ENCODE measurements at regions not wholly inside any gene's neighbourhood (a gene's known extent, or its start where the extent isn't known, plus 50 kb on each side); places are given as distances from the start of the nearest gene placed in this dataset.

DNA sequence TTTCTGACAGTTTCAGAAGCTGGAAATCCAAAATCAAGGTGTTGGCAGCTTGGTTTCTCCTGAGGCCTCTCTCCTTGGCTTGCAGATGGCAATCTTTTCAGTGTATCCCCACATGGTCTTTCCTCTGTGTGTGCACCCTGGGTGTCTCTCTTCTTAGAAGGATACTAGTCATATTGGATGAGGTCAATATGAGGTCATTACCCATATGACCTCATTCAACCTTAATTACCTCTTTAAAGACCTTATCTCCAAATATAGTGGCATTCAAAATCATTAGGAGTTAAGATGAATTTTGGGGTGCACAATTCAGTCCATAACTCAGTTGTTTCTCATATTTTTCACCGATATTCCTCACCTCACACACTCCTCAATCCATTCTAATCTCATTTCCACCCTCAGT lies 92.4 kb upstream of the TGM3 start:
- BruUV-seq (replicated peaks), result no TSS peak
- no peaks in the 10 kb centered on the region for H3K79me2 ChIP-seq (ENCODE audit: control insufficient read depth, insufficient read depth, low read length)
- no peak overlapping the region for H3K4me2 ChIP-seq (ENCODE audit: control insufficient read depth, insufficient read depth)
- H4K20me1 ChIP-seq (ENCODE audit: control insufficient read depth, insufficient read depth), result no peaks in the 10 kb centered on the region
- ChIA-PET RAD21 (ENCODE audit: unreplicated experiment) (no interaction called here), CTCF (interaction anchor here (0.5 kb wide), 1 partner anchor 250 kb away, joined by 3 read pairs; no protein-coding TSS in a partner anchor), SMC1A (ENCODE audit: uncharacterized antibody, unreplicated experiment) (no interaction called here), POLR2A (no interaction called here)
- in situ Hi-C loops (cut with MboI), result no loop called here
- no peak overlapping the region for H3K9ac ChIP-seq (ENCODE audit: control insufficient read depth, insufficient read depth, low read length)
- H3K27me3 ChIP-seq (replicated peaks in 1 of 2; ENCODE audit: control insufficient read depth in 2 of 2, insufficient read depth in 2 of 2, low read length in 1 of 2), result no peaks in the 10 kb centered on the region
- FAIRE-seq, result no peak
- no peak for ATAC-seq
- whole genome bisulfite sequencing (ENCODE audit: insufficient coverage, insufficient replicate concordance, low lambda C conversion rate, missing lambda C conversion rate), result 36% methylated on average over 1 of the region's 1 CpG
- DNase-seq (ENCODE audit: low read depth, low spot score), result no peak
- no peak overlapping the region for H2AFZ ChIP-seq (ENCODE audit: control insufficient read depth, low read depth, low read length)
- H3K9me3 ChIP-seq (replicated peaks; ENCODE audit: control insufficient read depth, insufficient read depth, low read length), result no peaks in the 10 kb centered on the region
- no peaks in the 10 kb centered on the region for H3K36me3 ChIP-seq (ENCODE audit: control insufficient read depth in 2 of 2, insufficient read depth in 2 of 2, low read length in 1 of 2)
- peaks cover 3% of the 10 kb centered on the region; the same call in 1 of the 2 replicates for H3K4me1 ChIP-seq (ENCODE audit: control insufficient read depth, insufficient read depth, low read length)
- H3K27ac ChIP-seq (ENCODE audit: control insufficient read depth, insufficient read depth), result no peak overlapping the region
- intact Hi-C loops (cut with micrococcal nuclease; ENCODE audit: unreplicated experiment), result loop anchor here (5.0 kb wide), 1 partner anchor 49 kb away; no protein-coding TSS in a partner anchor
- no peak overlapping the region for H3K4me3 ChIP-seq
- TF ChIP-seq KLF5 (IDR thresholded peaks at IDR 0.05; ENCODE audit: partially characterized antibody), result no peak
- TF ChIP-seq CREM (IDR thresholded peaks at IDR 0.05; ENCODE audit: low read depth), result no peak
- no peak for TF ChIP-seq MXI1 (IDR thresholded peaks at IDR 0.05; ENCODE audit: low read depth, low read length)
- TF ChIP-seq HCFC1 (IDR thresholded peaks at IDR 0.05; ENCODE audit: low read length), result no peak
- TF ChIP-seq MYB (IDR thresholded peaks at IDR 0.05; ENCODE audit: borderline replicate concordance, low read depth, low read length), result no peak
- TF ChIP-seq, protein P1, sequence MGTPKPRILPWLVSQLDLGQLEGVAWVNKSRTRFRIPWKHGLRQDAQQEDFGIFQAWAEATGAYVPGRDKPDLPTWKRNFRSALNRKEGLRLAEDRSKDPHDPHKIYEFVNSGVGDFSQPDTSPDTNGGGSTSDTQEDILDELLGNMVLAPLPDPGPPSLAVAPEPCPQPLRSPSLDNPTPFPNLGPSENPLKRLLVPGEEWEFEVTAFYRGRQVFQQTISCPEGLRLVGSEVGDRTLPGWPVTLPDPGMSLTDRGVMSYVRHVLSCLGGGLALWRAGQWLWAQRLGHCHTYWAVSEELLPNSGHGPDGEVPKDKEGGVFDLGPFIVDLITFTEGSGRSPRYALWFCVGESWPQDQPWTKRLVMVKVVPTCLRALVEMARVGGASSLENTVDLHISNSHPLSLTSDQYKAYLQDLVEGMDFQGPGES (IDR thresholded peaks at IDR 0.05), result no peak

DNA sequence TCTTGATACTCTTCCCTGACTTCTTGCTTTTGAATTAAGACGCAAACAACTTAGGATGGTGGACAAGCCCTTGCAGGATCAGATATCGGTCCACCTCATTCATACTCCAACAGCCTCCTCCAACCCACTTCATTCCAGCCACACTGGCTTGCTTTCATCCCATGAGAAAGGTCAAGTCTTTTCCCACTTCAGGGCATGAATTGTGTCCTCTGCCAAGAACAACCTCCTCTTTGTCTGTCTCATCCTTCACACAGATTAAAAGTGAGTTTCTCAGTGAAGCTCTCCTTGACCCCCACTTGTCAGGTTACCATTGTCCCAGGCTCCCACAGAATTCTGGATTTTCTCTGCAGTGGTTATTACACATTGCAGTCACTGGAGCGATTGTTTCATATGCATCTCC lies 91.8 kb upstream of the TGM3 start:
- Histone ChIP-seq H3K36me3 (ENCODE audit: control insufficient read depth in 2 of 2, insufficient read depth in 2 of 2, low read length in 1 of 2) (no peaks in the 10 kb centered on the region), H3K4me1 (ENCODE audit: control insufficient read depth, insufficient read depth, low read length) (peaks cover 3% of the 10 kb centered on the region; the same call in 1 of the 2 replicates), H4K20me1 (ENCODE audit: control insufficient read depth, insufficient read depth) (no peaks in the 10 kb centered on the region), H3K79me2 (ENCODE audit: control insufficient read depth, insufficient read depth, low read length) (no peaks in the 10 kb centered on the region), H3K9ac (ENCODE audit: control insufficient read depth, insufficient read depth, low read length) (no peak overlapping the region), H3K4me2 (ENCODE audit: control insufficient read depth, insufficient read depth) (no peak overlapping the region), H3K9me3 (replicated peaks; ENCODE audit: control insufficient read depth, insufficient read depth, low read length) (no peaks in the 10 kb centered on the region), H3K27ac (ENCODE audit: control insufficient read depth, insufficient read depth) (no peak overlapping the region), H2AFZ (ENCODE audit: control insufficient read depth, low read depth, low read length) (no peak overlapping the region), H3K27me3 (replicated peaks in 1 of 2; ENCODE audit: control insufficient read depth in 2 of 2, insufficient read depth in 2 of 2, low read length in 1 of 2) (no peaks in the 10 kb centered on the region), H3K4me3 (no peak overlapping the region)
- no TSS peak for BruUV-seq (replicated peaks)
- POLR2A ChIA-PET, result interaction anchor here (0.7 kb wide), 1 partner anchor 180 kb away, joined by 3 read pairs; no protein-coding TSS in a partner anchor
- RAD21 ChIA-PET (ENCODE audit: unreplicated experiment), result no interaction called here
- TF ChIP-seq SMC3 (IDR thresholded peaks at IDR 0.05; ENCODE audit: borderline replicate concordance, low read length), result no peak
- no peak for TF ChIP-seq HDAC2 (IDR thresholded peaks at IDR 0.05)
- TF ChIP-seq CEBPB (IDR thresholded peaks at IDR 0.05; ENCODE audit: borderline replicate concordance in 1 of 2, low read depth in 2 of 2, low read length in 2 of 2), result no peak
- ATAC-seq, result no peak
- no peak for FAIRE-seq
- SMC1A ChIA-PET (ENCODE audit: uncharacterized antibody, unreplicated experiment), result no interaction called here
- DNase-seq (ENCODE audit: low read depth, low spot score), result no peak
- intact Hi-C loops (cut with micrococcal nuclease; ENCODE audit: unreplicated experiment), result loop anchor here (5.0 kb wide), 1 partner anchor 48 kb away; no protein-coding TSS in a partner anchor
- in situ Hi-C loops (cut with MboI), result no loop called here
- 58% methylated on average over 3 of the region's 3 CpGs for WGBS (ENCODE audit: insufficient coverage, insufficient replicate concordance, low lambda C conversion rate, missing lambda C conversion rate)
- CTCF ChIA-PET, result interaction anchor here (0.5 kb wide), 1 partner anchor 250 kb away, joined by 3 read pairs; no protein-coding TSS in a partner anchor

Data from GM12878 (cell line).